ENCODE measurements at regions not wholly inside any gene's neighbourhood (a gene's known extent, or its start where the extent isn't known, plus 50 kb on each side); places are given as distances from the start of the nearest gene placed in this dataset.
"Not testable (repeated sequence)": the region's sequence is repeated elsewhere in the genome, so short reads cannot be mapped to it uniquely, and the experiment has no call there.

DNA sequence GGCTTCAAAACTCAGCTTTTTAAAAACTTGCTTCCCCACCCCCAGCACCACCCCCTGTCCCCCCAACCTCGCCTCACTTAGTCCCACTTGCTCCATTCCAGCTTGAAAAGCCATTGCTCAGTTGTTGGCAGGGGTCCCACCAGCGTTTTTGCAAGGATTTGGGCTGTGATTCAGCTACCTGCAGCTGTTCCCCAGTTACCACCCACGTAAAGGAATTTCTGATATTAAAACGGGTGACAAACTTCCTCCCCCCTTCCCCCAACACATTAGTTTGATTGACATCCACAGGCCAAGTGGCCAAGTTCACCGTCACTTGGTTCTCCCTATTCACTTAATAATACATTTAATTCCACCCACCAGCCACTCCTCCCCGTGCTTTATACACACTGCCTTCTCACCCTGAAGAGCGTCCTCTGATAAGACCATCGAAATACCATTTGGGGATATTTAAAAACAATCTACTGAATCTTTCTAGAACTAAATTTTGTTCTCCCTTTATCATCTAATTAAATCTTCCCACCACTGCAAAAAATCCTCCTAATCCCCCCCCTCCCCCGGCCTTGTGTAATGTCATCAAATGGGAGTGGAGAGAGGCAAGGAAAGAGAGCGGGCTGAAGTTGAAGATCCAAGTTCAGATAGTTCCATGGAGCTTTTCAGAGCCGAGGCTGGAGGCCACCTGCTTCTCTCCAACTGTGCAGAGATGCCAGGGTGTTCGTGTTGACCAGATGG lies 55.1 kb downstream of the SOX9 start:
- no peak for DNase-seq (ENCODE audit: low read depth, low spot score)

DNA sequence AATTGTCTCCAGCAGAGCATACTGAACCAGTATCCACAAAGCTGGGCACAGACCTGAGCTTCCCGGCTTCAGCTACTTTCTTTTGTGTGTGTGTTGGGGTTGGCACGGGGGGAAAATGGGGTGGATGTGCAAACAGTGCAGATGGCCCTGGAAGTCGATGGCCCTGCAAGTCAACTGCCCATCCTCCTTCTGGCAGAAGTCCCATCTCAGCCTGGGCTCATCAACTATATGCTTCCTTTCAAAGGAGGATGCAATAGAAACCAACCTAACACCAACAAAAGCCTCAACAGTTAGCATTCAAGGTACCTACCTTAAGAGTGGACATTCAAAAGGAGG lies 55.7 kb downstream of the SOX9 start:
- no peak for DNase-seq (ENCODE audit: low read depth, low spot score)

DNA sequence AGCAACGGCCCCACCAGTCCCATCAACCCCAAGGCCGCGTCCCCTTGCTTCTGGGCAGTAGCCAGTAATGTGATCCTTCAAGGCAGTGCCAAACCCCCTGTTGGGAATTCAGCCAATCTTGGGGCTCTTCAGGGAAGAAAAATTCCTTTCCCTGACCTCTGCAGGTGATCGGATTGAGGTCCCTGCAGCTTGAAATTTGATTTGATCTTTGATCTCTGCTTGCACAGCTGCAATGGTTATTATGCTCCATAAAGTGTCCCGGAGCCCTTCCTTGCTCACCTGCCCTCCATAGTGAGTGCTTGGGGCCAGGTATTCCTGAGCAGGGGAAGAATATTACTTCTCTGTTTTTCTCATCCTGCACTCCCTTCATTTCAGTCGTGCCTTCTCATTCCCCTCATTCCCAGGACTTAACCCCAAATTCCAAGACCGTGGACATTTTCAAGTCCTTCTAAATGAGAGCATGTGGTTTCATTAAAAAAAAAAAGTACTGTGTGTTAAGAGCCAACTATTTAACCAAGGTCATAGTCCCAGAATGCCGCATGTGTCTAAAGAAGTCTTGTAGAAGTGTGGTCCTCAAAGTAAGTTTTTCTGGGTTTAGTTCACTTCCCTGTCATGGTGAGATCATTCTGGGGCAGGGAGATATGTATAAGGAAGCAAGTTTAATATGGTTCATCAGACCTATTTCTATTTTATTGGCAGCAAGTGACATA lies 56.3 kb downstream of the SOX9 start:
- DNase-seq (ENCODE audit: low read depth, low spot score), result no peak

GRCh38 chr17:72177738-72178137 lies 56.9 kb downstream of the SOX9 start:
- DNase-seq (ENCODE audit: low read depth, low spot score), result no peak

- no peak for DNase-seq (ENCODE audit: low read depth, low spot score)
These were observed 61.6 kb downstream of the SOX9 start for GRCh38 chr17:72182371-72182873.

GRCh38 chr17:72183194-72183685 lies 62.4 kb downstream of the SOX9 start:
- no peak for DNase-seq (ENCODE audit: low read depth, low spot score)

DNA sequence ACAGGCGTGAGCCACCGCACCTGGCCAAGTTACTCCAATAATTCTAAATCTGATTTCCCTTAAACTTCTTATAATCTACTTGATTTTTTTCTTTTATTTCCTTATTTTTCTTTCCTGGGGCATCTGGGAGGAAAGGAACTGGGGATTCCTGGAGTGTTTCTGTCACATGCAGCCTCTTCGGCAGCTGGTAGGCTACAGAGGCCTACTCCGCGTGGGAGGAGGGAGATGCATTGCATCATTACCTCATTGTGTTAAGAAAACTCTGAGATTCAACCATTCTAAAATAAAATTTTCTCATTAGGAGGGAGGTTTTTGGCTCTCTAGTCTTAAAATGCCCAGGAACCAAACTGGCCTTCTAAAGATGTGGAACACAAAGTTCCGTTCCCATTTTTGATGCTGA lies 64.0 kb downstream of the SOX9 start:
- DNase-seq (ENCODE audit: low read depth, low spot score), result no peak

GRCh38 chr17:72185564-72185963 lies 64.7 kb downstream of the SOX9 start:
- no peak for DNase-seq (ENCODE audit: low read depth, low spot score)

DNA sequence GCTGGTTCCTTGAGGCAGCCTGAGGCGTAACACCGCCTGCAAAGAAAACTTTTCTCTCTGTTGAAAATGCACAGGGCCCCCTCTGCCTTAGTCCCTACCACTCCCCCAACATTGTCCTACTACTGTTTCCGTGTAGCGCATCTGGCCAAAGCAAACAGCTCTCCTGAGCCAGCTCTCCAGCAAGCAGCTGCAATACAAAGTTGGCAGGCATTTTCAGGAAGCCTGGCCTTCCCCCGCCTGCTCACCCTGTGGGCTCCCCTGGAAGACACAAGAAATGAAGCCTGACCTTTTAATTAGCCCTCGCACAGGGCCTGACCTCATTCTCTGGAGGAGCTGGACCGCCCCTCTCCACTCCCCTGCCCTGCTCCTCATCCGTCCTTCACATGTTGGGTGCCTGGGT lies 66.7 kb downstream of the SOX9 start:
- no peak for DNase-seq (ENCODE audit: low read depth, low spot score)

DNA sequence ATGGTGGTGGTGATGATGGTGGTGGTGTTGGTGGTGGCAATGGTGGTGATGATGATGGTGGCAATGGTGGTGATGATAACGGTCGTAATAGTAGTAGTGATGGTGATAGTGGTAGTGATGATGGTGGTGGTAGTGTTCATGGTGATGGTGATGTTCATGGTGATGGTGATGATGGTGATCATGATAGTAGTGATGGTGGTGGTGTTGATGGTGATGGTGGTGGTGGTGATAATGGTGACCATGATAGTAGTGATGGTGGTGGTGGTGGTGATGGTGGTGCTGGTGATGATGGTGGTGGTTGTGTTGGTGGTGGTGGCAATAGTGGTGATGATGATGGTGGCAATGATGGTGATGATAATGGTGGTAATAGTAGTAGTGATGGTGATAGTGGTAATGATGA lies 68.0 kb downstream of the SOX9 start:
- no peak for DNase-seq (ENCODE audit: low read depth, low spot score)

GRCh38 chr17:72189768-72190593 lies 69.2 kb downstream of the SOX9 start:
- DNase-seq (ENCODE audit: low read depth, low spot score), result no peak

GRCh38 chr17:72191356-72191755 lies 70.5 kb downstream of the SOX9 start:
- DNase-seq (ENCODE audit: low read depth, low spot score), result no peak

DNA sequence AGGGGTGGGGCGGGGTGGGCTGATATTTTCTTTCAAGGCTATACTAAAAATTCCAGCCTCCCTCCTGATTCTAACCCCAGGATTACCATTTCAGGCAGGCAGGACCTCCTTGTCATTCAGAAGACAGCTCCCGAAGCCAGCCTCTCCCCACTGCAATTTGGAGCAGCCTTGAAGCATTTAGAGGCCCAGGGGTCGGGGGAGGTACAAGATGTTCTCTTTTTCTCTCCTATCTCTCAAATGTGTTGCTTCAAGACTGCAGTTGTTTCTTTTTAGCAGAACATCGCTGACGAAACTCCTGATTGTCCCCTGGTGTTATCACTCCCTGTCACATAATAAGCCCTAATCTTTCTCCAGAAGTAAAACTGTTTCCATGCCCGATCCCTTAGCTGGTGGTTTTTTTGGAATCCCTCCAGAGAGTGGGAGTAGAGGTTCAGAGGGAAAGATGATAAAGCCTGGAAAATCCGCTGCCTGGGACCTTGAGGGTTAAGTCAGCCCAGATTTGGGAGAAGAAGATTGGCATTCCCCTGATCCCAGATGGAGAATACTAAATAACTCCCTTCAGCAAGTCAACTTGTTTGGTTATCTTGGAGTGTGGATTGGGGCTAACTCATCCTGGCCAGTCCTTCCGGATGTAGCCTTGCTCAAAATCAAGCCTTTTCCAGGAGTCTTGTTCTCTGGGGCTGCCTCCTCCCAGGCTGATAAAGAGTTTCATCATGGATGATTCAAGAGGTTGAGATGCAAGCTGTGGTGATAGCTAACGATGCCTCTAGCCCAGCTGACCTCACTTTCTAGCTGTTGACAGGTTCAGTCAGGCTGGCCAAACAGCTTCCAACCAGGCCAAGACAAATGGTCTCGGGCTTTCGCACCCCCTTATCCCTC lies 71.3 kb downstream of the SOX9 start:
- DNase-seq (ENCODE audit: low read depth, low spot score), result no peak

- DNase-seq (ENCODE audit: low read depth, low spot score), result no peak
These were observed 72.0 kb downstream of the SOX9 start for GRCh38 chr17:72192800-72193192.

GRCh38 chr17:72193391-72194106 lies 72.7 kb downstream of the SOX9 start:
- no peak for DNase-seq (ENCODE audit: low read depth, low spot score)

DNA sequence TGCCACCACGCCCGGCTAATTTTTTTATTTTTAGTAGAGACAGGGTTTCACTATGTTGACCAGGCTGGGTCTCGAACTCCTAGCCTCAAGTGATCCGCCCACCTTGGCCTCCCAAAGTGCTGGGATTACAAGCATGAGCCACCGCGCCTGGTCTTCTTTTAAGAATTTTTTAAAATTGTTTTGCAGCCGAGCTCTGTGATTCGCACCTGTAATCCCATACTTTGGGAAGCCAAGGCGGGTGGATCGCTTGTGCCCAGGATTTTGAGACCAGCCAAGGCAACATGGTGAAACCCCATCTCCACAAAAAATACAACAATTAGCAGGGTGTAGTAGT lies 73.3 kb downstream of the SOX9 start:
- DNase-seq (ENCODE audit: low read depth, low spot score), result not testable (repeated sequence)

DNA sequence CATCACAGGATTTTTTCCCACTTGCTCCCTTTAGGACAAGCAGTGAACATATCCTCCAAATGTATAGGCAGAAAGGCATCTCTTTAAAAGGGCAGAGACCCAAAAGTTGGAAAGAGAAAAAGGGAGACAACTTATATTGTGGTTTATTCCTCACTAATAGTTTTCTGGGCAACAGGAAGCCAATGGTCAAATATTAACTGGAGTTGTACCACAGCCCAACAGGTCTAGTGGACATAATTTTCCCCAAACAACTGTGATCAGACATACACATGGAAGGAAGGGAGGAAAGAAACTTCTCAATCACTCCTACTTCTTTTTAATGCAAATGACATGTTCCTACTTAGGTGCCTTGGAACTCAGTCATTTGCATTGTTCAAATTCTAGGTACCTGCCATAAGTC lies 78.4 kb downstream of the SOX9 start:
- DNase-seq (ENCODE audit: low read depth, low spot score), result no peak

DNA sequence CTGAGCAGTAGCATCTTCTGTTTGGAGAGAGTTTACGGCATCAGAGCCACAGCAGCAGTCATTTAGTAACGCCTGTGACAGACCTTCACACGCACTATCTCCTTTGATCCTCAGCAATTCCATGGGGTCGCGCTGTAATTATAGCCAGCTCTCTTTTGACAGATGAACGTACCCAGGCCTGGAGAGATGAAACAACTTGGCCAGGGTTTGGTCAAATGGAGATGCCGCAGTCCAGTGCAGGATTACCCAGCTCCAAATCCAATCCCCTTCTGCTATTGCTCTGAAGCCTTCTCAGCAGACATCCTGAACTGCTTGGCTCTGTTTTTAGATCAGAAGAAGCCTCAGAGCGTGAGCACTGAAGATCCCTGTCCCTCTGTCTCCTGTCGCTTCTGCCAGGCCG lies 83.9 kb downstream of the SOX9 start:
- no peak for DNase-seq (ENCODE audit: low read depth, low spot score)

GRCh38 chr17:72205357-72205756 lies 84.5 kb downstream of the SOX9 start:
- no peak for DNase-seq (ENCODE audit: low read depth, low spot score)

- no peak for DNase-seq (ENCODE audit: low read depth, low spot score)
These were observed 85.0 kb downstream of the SOX9 start for GRCh38 chr17:72205822-72206221.

GRCh38 chr17:72206376-72206775 lies 85.6 kb downstream of the SOX9 start:
- DNase-seq (ENCODE audit: low read depth, low spot score), result no peak
